Ovary (tissue), 3 donors: ENCODE measurements at regions not wholly inside any gene's neighbourhood (a gene's known extent, or its start where the extent isn't known, plus 50 kb on each side); places are given as distances from the start of the nearest gene placed in this dataset.
"Not testable (repeated sequence)": the region's sequence is repeated elsewhere in the genome, so short reads cannot be mapped to it uniquely, and the experiment has no call there.

ENCODE experiments used
- CTCF ChIP-seq, 3 donors: fragments of 450-650 bp in 2 of 3; fragments of 200-600 bp in 1 of 3; IDR thresholded peaks; one replicate each; pipeline versions ENCODE4 v1.5.1 to v1.8.0; 2016 to 2022; ENCODE audit warnings: antibody characterized with exemption in 3 of 3, mild to moderate bottlenecking in 1 of 3
- EP300 ChIP-seq: sonication (generic); formaldehyde crosslinking; IDR thresholded peaks from one replicate; pipeline ENCODE4 v1.6.1; 2017; ENCODE audit warnings: antibody characterized with exemption
- donor health status: DM: no; HTN: no; CAD: no.

- not testable (repeated sequence) for TF ChIP-seq CTCF (IDR thresholded peaks at IDR 0.05); EP300
Measured at GRCh38 chr1:146630302-146630701, 307.8 kb upstream of the NBPF12 start.
